Hepatocyte (in vitro differentiated cells): ENCODE measurements at regions not wholly inside any gene's neighbourhood (a gene's known extent, or its start where the extent isn't known, plus 50 kb on each side); places are given as distances from the start of the nearest gene placed in this dataset.

ENCODE experiments used
- CTCF ChIP-seq: fragments of 200-600 bp; sonication (generic); IDR thresholded peaks from 2 replicates; pipeline ENCODE4 v1.5.1; 2016; ENCODE audit warnings: antibody characterized with exemption, mild to moderate bottlenecking; ENCODE audit not compliant: poor library complexity
- EZH2 ChIP-seq: fragments of 200-600 bp; sonication (generic); IDR thresholded peaks from 2 replicates; pipeline ENCODE4 v1.6.1; 2016; ENCODE audit warnings: antibody characterized with exemption, mild to moderate bottlenecking, borderline replicate concordance
- EZH2phosphoT487 ChIP-seq: fragments of 200-600 bp; sonication (generic); IDR thresholded peaks from one replicate; pipeline ENCODE4 v1.6.1; 2018; ENCODE audit warnings: antibody characterized with exemption, mild to moderate bottlenecking, low read depth, moderate library complexity; ENCODE audit not compliant: unreplicated experiment, severe bottlenecking

DNA sequence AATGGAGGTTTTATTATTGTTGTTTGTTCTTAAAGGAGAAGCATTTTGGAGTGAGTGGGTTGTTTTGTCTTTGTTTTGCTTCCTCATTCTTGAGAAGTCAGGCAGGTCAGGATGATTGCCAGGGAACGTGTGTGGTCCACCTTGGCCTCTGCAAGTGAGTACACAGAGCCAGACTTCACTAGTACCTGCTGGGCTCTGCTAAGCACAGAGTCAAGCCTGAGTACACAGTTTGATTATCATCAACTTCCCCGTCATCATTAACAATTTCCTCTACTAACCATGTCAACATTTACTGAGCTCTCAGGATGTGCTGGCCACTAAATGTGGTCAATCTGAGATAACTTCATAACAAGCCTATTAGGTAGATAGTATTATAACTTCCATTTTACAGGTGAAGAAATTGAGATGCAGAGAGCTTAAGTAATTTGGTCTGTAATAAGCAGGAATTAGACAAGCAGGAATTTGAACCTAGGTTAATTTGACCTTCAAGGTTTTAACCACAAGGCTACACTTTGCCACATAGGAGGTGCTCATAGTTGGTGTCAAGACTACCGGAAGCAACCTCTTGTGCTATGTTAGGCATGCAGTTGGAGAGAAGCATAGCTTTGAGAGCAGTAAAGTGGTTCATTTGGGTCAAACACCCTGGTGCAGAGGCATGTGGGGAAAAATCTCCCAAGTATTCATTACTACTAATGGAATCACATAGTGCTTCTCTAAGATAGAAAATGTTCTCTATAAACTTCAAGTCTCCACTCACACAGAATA is 178.3 kb downstream of the NUAK1 start:
- TF ChIP-seq EZH2 (no peak), CTCF (no peak), EZH2phosphoT487 (no peak)
